ENCODE measurements at regions not wholly inside any gene's neighbourhood (a gene's known extent, or its start where the extent isn't known, plus 50 kb on each side); places are given as distances from the start of the nearest gene placed in this dataset.

GRCh38 chr12:59093073-59093772 is 172.9 kb upstream of the LRIG3 start:
- Histone ChIP-seq H3K79me1 (ENCODE audit: low read depth in 1 of 2, low read length in 2 of 2) (no peaks in the 10 kb centered on the region), H4K20me1 (ENCODE audit: insufficient read depth, low read length) (no peaks in the 10 kb centered on the region), H2BK120ac (ENCODE audit: low read depth, low read length) (peak overlapping the region; percentile 31), H3K4me3 (ENCODE audit: insufficient read depth, low read depth, low read length) (no peak overlapping the region), H2AK5ac (ENCODE audit: low read depth, low read length) (no peak overlapping the region), H3K9ac (ENCODE audit: low read depth, low read length) (no peak overlapping the region), H3K4ac (ENCODE audit: low read depth, low read length) (no peak overlapping the region), H3K9me1 (ENCODE audit: insufficient read depth, low read length) (peaks cover 7% of the 10 kb centered on the region), H3K36me3 (ENCODE audit: control insufficient read depth, insufficient read depth, low read length) (no peaks in the 10 kb centered on the region), H4K91ac (ENCODE audit: insufficient read depth, low read depth, low read length) (no peak overlapping the region), H2BK20ac (ENCODE audit: low read depth, low read length) (no peak overlapping the region), H3K27me3 (ENCODE audit: control insufficient read depth, insufficient read depth, low read length) (no peaks in the 10 kb centered on the region), H3K14ac (replicated peaks; ENCODE audit: low read depth, low read length) (no peak overlapping the region), H3K9me3 (ENCODE audit: control insufficient read depth, insufficient read depth, low read length) (no peaks in the 10 kb centered on the region; the same call in 1 of the 2 replicates), H3K18ac (ENCODE audit: low read depth, low read length) (no peak overlapping the region), H3K27ac (ENCODE audit: insufficient read depth, low read length) (peak overlapping the region; percentile 41; the same call in 1 of the 2 replicates), H3K4me1 (ENCODE audit: control insufficient read depth, insufficient read depth, low read length) (peaks cover 6% of the 10 kb centered on the region), H2BK15ac (ENCODE audit: low read depth, low read length) (no peak overlapping the region), H3K4me2 (ENCODE audit: low read depth, low read length) (0 out of 2 replicates have a peak overlapping the region, but pooled peaks have one; percentile 0), H4K5ac (ENCODE audit: low read depth, low read length) (no peak overlapping the region), H2AFZ (replicated peaks; ENCODE audit: low read length, poor library complexity) (no peak overlapping the region), H3K23ac (ENCODE audit: low read depth, low read length) (no peak overlapping the region), H3K56ac (ENCODE audit: extremely low read depth, insufficient read depth, low read length) (no peak overlapping the region), H2AK9ac (replicated peaks; ENCODE audit: low read depth, low read length, poor library complexity) (no peak overlapping the region), H2BK5ac (ENCODE audit: low read depth, low read length, poor library complexity, severe bottlenecking) (peak overlapping the region; percentile 84), H4K8ac (ENCODE audit: low read depth in 2 of 2, low read length in 2 of 2) (peak overlapping the region in 1 of 2 experiments; percentile 26; a peak in 1 of 4 replicates)
- in situ Hi-C loops (cut with MboI; ENCODE audit: low sequenced_read_pairs) (loop anchor here (5.0 kb wide), 2 partner anchors 551 to 1111 kb away; no protein-coding TSS in a partner anchor), dilution Hi-C loops (cut with HindIII; ENCODE audit: low sequenced_read_pairs, unreplicated experiment) (no loop called here), intact Hi-C loops (cut with micrococcal nuclease) (no loop called here)
- WGBS, 2 experiments (ENCODE audit: extremely low coverage in 2 of 2, insufficient read length in 1 of 2), result no CpG with 5 or more reads among the region's 1 CpG
- peak; percentile 37; the same call in 1 of the 2 replicates for TF ChIP-seq FOS (IDR thresholded peaks at IDR 0.05; ENCODE audit: low read depth, low read length)
- TF ChIP-seq CEBPB (IDR thresholded peaks at IDR 0.05; ENCODE audit: low read depth, low read length), result peak; percentile 53
- no peak for TF ChIP-seq CHD1 (IDR thresholded peaks at IDR 0.05; ENCODE audit: low read depth, low read length)
- BruUV-seq (replicated peaks), result no TSS peak
- DNase-seq (peak; percentile 80), ATAC-seq (ENCODE audit: low read depth) (peak; percentile 86)
- POLR2A ChIA-PET (ENCODE audit: unreplicated experiment), result no interaction called here
- CTCF ChIA-PET, result interaction anchor here (0.6 kb wide), 3 partner anchors 16 to 551 kb away, joined by 3 to 4 read pairs (median 3); no protein-coding TSS in a partner anchor

Measured in IMR-90 (cell line).